LNCAP (cell line): ENCODE measurements at regions not wholly inside any gene's neighbourhood (a gene's known extent, or its start where the extent isn't known, plus 50 kb on each side); places are given as distances from the start of the nearest gene placed in this dataset.

Experiments used
- TF ChIP-seq, protein P1 (sequence below): fragments of 450-650 bp; IDR thresholded peaks from 2 replicates; pipeline ENCODE4 v1.5.1; 2017; ENCODE audit warnings: mild to moderate bottlenecking

GRCh38 chr22:27278946-27279345, 522.6 kb downstream of the MN1 start:
- TF ChIP-seq, protein P1, sequence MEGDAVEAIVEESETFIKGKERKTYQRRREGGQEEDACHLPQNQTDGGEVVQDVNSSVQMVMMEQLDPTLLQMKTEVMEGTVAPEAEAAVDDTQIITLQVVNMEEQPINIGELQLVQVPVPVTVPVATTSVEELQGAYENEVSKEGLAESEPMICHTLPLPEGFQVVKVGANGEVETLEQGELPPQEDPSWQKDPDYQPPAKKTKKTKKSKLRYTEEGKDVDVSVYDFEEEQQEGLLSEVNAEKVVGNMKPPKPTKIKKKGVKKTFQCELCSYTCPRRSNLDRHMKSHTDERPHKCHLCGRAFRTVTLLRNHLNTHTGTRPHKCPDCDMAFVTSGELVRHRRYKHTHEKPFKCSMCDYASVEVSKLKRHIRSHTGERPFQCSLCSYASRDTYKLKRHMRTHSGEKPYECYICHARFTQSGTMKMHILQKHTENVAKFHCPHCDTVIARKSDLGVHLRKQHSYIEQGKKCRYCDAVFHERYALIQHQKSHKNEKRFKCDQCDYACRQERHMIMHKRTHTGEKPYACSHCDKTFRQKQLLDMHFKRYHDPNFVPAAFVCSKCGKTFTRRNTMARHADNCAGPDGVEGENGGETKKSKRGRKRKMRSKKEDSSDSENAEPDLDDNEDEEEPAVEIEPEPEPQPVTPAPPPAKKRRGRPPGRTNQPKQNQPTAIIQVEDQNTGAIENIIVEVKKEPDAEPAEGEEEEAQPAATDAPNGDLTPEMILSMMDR: no peak

- TF ChIP-seq, protein P1: no peak
Measured at GRCh38 chr22:27283240-27283639, 518.3 kb downstream of the MN1 start.

DNA sequence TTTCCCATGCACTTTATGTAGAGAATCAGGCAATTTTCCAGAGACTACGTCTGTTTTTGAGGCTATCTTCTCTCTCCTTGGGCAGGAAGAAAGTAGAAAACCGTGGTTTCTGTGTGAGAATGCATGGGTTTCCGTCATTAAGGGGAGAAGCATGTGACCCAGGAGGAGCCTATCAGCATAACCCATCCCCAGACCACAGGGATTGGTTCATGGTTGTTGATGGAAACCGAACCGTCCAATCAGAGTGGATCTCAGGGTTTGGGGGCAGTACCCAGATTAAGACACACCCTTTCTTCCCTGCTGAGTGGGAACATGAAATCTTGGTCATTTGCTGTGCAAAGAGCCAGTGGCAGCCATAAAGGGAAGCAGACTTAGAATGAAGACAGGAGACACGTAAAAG, 517.8 kb downstream of the MN1 start:
- TF ChIP-seq, protein P1: no peak

DNA sequence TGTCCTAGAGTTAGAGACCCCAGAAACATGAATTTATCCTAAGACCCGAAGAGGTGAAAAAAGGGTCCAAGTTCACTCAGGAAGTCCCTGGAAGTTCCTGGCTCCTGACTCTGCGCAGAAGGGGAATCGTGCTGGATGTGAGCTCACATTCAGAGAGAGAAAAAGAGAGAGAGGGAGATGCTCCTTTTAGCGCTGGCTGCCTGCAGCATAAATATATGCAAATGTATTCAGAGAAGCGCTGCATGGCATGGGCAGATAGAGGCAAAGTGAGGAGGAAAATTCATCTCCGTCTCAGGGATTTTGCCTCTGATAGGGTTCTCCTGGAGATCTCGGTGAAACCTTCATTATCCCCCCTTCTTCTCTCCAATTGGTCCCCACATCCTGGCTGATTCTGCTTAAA, 517.2 kb downstream of the MN1 start:
- TF ChIP-seq, protein P1: no peak

GRCh38 chr22:27286711-27287110, 514.8 kb downstream of the MN1 start:
- TF ChIP-seq, protein P1: no peak

DNA sequence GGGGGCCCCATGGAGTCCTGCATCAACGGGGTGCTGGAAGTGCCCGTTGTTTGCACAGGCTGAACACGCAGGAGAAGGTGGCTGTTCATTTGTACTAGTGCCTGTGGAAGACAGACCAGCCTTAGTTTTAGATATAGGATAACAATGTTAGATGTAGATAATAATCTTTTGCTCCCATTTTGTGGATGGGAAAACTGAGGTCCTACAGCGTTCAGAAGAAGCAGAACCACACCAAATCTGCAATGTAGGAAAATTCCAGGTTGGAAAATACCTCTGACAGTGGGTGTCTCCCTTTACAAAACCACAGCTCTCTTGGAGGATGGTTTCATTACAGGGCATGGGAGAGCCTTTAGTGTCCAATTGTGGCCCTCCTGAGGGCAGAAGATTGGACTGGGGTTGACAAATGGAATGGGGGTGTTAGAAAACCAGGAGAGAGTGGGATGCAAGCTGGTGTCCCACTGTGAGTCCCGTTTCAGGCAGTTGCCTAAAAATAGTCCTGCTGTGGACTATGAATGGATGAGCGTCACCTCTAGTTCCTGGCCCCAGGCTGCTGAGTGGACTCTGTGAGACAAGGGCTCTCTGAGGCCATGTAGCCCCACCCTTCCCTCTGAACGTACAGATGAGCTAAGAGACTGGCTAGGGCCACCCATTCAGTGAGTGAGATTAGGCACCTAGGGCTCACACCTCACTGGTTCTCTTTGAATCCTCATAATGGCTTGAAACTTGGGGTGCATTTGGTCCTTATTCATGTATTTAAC, 508.8 kb downstream of the MN1 start:
- TF ChIP-seq, protein P1: no peak

- TF ChIP-seq, protein P1: no peak
Measured at GRCh38 chr22:27293721-27294445, 507.7 kb downstream of the MN1 start.
